MM.1S (cell line): ENCODE measurements at regions not wholly inside any gene's neighbourhood (a gene's known extent, or its start where the extent isn't known, plus 50 kb on each side); places are given as distances from the start of the nearest gene placed in this dataset.

Experiments used
- EZH2phosphoT487 ChIP-seq: fragments of 300-600 bp; sonication (generic); IDR thresholded peaks from 2 replicates; pipeline ENCODE4 v1.6.1; 2018; ENCODE audit warnings: antibody characterized with exemption, low read length
- TF ChIP-seq, protein P1 (sequence below): fragments of 300-600 bp; sonication (generic); IDR thresholded peaks from 2 replicates; pipeline ENCODE4 v1.5.1; 2016; ENCODE audit warnings: antibody characterized with exemption, low read length, mixed read lengths

DNA sequence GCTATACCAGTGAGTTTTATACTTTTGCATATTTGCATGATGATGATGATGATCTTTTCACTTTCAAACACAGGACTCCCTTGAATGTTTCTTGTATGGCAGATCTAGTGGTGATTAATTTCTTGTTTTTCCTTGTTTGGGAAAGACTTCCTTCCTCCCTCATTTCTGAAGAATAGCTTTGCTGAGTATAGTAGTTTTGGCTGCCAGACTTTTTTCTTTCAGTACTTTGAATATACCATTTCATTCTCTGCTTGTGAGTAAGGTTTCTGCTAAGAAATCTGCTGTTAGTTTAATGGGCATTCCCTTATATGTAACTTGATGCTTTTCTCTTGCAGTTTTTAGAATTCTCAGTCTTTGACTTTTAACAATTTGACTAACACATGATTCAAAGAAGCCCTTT is 547.4 kb upstream of the CXADR start:
- TF ChIP-seq, protein P1, sequence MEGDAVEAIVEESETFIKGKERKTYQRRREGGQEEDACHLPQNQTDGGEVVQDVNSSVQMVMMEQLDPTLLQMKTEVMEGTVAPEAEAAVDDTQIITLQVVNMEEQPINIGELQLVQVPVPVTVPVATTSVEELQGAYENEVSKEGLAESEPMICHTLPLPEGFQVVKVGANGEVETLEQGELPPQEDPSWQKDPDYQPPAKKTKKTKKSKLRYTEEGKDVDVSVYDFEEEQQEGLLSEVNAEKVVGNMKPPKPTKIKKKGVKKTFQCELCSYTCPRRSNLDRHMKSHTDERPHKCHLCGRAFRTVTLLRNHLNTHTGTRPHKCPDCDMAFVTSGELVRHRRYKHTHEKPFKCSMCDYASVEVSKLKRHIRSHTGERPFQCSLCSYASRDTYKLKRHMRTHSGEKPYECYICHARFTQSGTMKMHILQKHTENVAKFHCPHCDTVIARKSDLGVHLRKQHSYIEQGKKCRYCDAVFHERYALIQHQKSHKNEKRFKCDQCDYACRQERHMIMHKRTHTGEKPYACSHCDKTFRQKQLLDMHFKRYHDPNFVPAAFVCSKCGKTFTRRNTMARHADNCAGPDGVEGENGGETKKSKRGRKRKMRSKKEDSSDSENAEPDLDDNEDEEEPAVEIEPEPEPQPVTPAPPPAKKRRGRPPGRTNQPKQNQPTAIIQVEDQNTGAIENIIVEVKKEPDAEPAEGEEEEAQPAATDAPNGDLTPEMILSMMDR: no peak
- TF ChIP-seq EZH2phosphoT487: no peak
